SK-N-SH treated with all-trans-retinoic acid at 6 μM for 48 hours (cell line): ENCODE measurements at regions not wholly inside any gene's neighbourhood (a gene's known extent, or its start where the extent isn't known, plus 50 kb on each side); places are given as distances from the start of the nearest gene placed in this dataset.

Experiments
- ARNTL ChIP-seq: fragments of 450-650 bp; formaldehyde crosslinking; IDR thresholded peaks from 2 replicates; pipeline ENCODE4 v1.5.0; 2020; ENCODE audit warnings: low read depth, mild to moderate bottlenecking, moderate library complexity, borderline replicate concordance
- GLIS3 ChIP-seq: fragments of 250-450 bp; sonication (Bioruptor Pico); IDR thresholded peaks from 2 replicates; pipeline ENCODE4 v1.5.0; 2020; ENCODE audit warnings: mild to moderate bottlenecking, moderate library complexity
- ISL1 ChIP-seq: fragments of 250-450 bp; sonication (Bioruptor Pico); IDR thresholded peaks from 2 replicates; pipeline ENCODE4 v2.1.2; 2022; ENCODE audit warnings: mild to moderate bottlenecking, moderate library complexity
- OSR1 ChIP-seq: fragments of 250-450 bp; sonication (Bioruptor Pico); IDR thresholded peaks from 2 replicates; pipeline ENCODE4 v1.8.0; 2022; ENCODE audit warnings: moderate library complexity, mild to moderate bottlenecking, inconsistent platforms
- PATZ1 ChIP-seq: fragments of 250-450 bp; sonication (Bioruptor Pico); IDR thresholded peaks from 2 replicates; pipeline ENCODE4 v1.8.0; 2020; ENCODE audit warnings: mild to moderate bottlenecking, moderate library complexity, borderline replicate concordance
- PPARA ChIP-seq: fragments of 250-450 bp; sonication (Bioruptor Pico); IDR thresholded peaks from 2 replicates; pipeline ENCODE4 v1.5.0; 2020; ENCODE audit warnings: mild to moderate bottlenecking, borderline replicate concordance
- ZFP3 ChIP-seq: fragments of 250-450 bp; sonication (Bioruptor Pico); IDR thresholded peaks from 2 replicates; pipeline ENCODE4 v1.5.0; 2020; ENCODE audit warnings: mild to moderate bottlenecking, moderate library complexity
- ZFP30 ChIP-seq: fragments of 450-650 bp; formaldehyde crosslinking; IDR thresholded peaks from 2 replicates; pipeline ENCODE4 v1.5.0; 2022; ENCODE audit warnings: mild to moderate bottlenecking, moderate library complexity
- ZNF8 ChIP-seq: fragments of 450-650 bp; formaldehyde crosslinking; IDR thresholded peaks from 2 replicates; pipeline ENCODE4 v1.5.0; 2020; ENCODE audit warnings: mild to moderate bottlenecking, moderate library complexity
- TF ChIP-seq, protein P1 (sequence below): fragments of 250-450 bp; sonication (Bioruptor Pico); IDR thresholded peaks from 2 replicates; pipeline ENCODE4 v1.5.1; 2020; ENCODE audit warnings: low read depth, mild to moderate bottlenecking, moderate library complexity

DNA sequence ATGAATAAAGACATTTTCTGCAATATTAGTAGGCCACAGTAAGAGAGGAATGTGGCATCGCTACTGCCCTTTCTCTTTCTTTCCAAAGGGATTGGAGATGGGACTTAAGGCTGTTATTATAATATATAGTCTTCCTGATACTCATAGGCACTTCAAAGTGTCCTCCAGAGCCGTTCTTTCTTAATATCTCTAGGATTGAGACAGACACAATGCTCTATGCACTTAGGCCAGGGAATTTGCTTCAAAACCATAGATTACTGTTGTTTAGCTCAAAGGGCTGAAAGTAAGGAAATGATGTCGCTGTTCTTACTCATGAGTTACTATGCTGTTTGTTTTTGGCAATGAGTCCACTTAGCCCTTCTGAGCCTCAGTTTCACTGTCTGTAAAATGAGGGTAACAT lies 590.5 kb downstream of the CDH11 start:
- TF ChIP-seq ISL1 (CRISPR knock-in tag) (no peak), OSR1 (CRISPR knock-in tag) (no peak), PATZ1 (CRISPR knock-in tag) (no peak), GLIS3 (no peak), ZFP30 (CRISPR knock-in tag) (no peak), ZNF8 (no peak), PPARA (CRISPR knock-in tag) (no peak), ARNTL (no peak), ZFP3 (CRISPR knock-in tag) (no peak)
- TF ChIP-seq, protein P1, sequence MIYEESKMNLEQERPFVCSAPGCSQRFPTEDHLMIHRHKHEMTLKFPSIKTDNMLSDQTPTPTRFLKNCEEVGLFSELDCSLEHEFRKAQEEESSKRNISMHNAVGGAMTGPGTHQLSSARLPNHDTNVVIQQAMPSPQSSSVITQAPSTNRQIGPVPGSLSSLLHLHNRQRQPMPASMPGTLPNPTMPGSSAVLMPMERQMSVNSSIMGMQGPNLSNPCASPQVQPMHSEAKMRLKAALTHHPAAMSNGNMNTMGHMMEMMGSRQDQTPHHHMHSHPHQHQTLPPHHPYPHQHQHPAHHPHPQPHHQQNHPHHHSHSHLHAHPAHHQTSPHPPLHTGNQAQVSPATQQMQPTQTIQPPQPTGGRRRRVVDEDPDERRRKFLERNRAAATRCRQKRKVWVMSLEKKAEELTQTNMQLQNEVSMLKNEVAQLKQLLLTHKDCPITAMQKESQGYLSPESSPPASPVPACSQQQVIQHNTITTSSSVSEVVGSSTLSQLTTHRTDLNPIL (CRISPR knock-in tag): no peak
